ENCODE measurements at regions not wholly inside any gene's neighbourhood (a gene's known extent, or its start where the extent isn't known, plus 50 kb on each side); places are given as distances from the start of the nearest gene placed in this dataset.

GRCh38 chr11:92083123-92083522, 141.5 kb upstream of the FAT3 start:
- WGBS, 2 experiments (ENCODE audit: extremely low coverage in 2 of 2, insufficient read length in 1 of 2), result 73% methylated on average over 2 of the region's 3 CpGs; no CpG with 5 or more reads in 1 of the 2 experiments
- H3K27me3 ChIP-seq (ENCODE audit: control insufficient read depth, insufficient read depth, low read length), result no peaks in the 10 kb centered on the region
- H3K18ac ChIP-seq (ENCODE audit: low read depth, low read length), result no peak overlapping the region
- DNase-seq (no peak), ATAC-seq (ENCODE audit: low read depth) (no peak)
- POLR2A ChIA-PET (ENCODE audit: unreplicated experiment), result no interaction called here
- H2AK9ac ChIP-seq (replicated peaks; ENCODE audit: low read depth, low read length, poor library complexity), result no peak overlapping the region
- H4K20me1 ChIP-seq (ENCODE audit: insufficient read depth, low read length), result no peaks in the 10 kb centered on the region
- H4K8ac ChIP-seq (ENCODE audit: low read depth in 2 of 2, low read length in 2 of 2), result no peak overlapping the region
- H3K23ac ChIP-seq (ENCODE audit: low read depth, low read length), result no peak overlapping the region
- no peak overlapping the region for H3K14ac ChIP-seq (replicated peaks; ENCODE audit: low read depth, low read length)
- CTCF ChIA-PET, result no interaction called here
- H2BK20ac ChIP-seq (ENCODE audit: low read depth, low read length), result no peak overlapping the region
- no TSS peak for BruUV-seq (replicated peaks)
- no peak overlapping the region for H4K91ac ChIP-seq (ENCODE audit: insufficient read depth, low read depth, low read length)
- no peaks in the 10 kb centered on the region for H3K36me3 ChIP-seq (ENCODE audit: control insufficient read depth, insufficient read depth, low read length)
- H3K9ac ChIP-seq (ENCODE audit: low read depth, low read length), result no peak overlapping the region
- H3K9me3 ChIP-seq (ENCODE audit: control insufficient read depth, insufficient read depth, low read length), result peaks cover 2% of the 10 kb centered on the region; the same call in 1 of the 2 replicates
- H3K4me3 ChIP-seq (ENCODE audit: insufficient read depth, low read depth, low read length), result no peak overlapping the region
- H2BK15ac ChIP-seq (ENCODE audit: low read depth, low read length), result no peak overlapping the region
- H3K4me1 ChIP-seq (ENCODE audit: control insufficient read depth, insufficient read depth, low read length), result no peaks in the 10 kb centered on the region
- no peak overlapping the region for H3K27ac ChIP-seq (ENCODE audit: insufficient read depth, low read length)
- H4K5ac ChIP-seq (ENCODE audit: low read depth, low read length), result no peak overlapping the region
- H2AFZ ChIP-seq (replicated peaks; ENCODE audit: low read length, poor library complexity), result no peak overlapping the region
- no peak for TF ChIP-seq CHD1 (IDR thresholded peaks at IDR 0.05; ENCODE audit: low read depth, low read length)
- no peak for TF ChIP-seq CEBPB (IDR thresholded peaks at IDR 0.05; ENCODE audit: low read depth, low read length)
- no peak for TF ChIP-seq RAD21 (IDR thresholded peaks at IDR 0.05; ENCODE audit: low read length)
- TF ChIP-seq MAFK (IDR thresholded peaks at IDR 0.05; ENCODE audit: low read depth, low read length), result no peak
- no peak for TF ChIP-seq CTCF (conservative IDR thresholded peaks at IDR 0.05; ENCODE audit: low read depth, low read length)
- TF ChIP-seq MXI1 (IDR thresholded peaks at IDR 0.05; ENCODE audit: borderline replicate concordance, low read depth, low read length), result no peak
- TF ChIP-seq MAZ (IDR thresholded peaks at IDR 0.05; ENCODE audit: borderline replicate concordance, low read depth, low read length), result no peak
- no peak for TF ChIP-seq ELK1 (IDR thresholded peaks at IDR 0.05; ENCODE audit: borderline replicate concordance, low read depth, low read length)
- TF ChIP-seq BHLHE40 (IDR thresholded peaks at IDR 0.05; ENCODE audit: low read depth, low read length), result no peak
- TF ChIP-seq RFX5 (IDR thresholded peaks at IDR 0.05; ENCODE audit: low read depth, low read length), result no peak
- no peak for TF ChIP-seq USF2 (IDR thresholded peaks at IDR 0.05; ENCODE audit: low read depth, low read length)
- no peak for TF ChIP-seq NFE2L2 (IDR thresholded peaks at IDR 0.05; ENCODE audit: low read depth, low read length)
- TF ChIP-seq FOS (IDR thresholded peaks at IDR 0.05; ENCODE audit: low read depth, low read length), result no peak
- no peak for TF ChIP-seq POLR2A (IDR thresholded peaks at IDR 0.05; ENCODE audit: low read depth, low read length)
- no peak for TF ChIP-seq SMC3 (IDR thresholded peaks at IDR 0.05; ENCODE audit: low read depth, low read length)
- H3K4ac ChIP-seq (ENCODE audit: low read depth, low read length), result no peak overlapping the region
- dilution Hi-C loops (cut with HindIII; ENCODE audit: low sequenced_read_pairs, unreplicated experiment), result no loop called here
- no peaks in the 10 kb centered on the region for H3K9me1 ChIP-seq (ENCODE audit: insufficient read depth, low read length)
- no peaks in the 10 kb centered on the region for H3K79me1 ChIP-seq (ENCODE audit: low read depth in 1 of 2, low read length in 2 of 2)
- in situ Hi-C loops (cut with MboI; ENCODE audit: low sequenced_read_pairs), result no loop called here
- intact Hi-C loops (cut with micrococcal nuclease), result no loop called here
- H3K4me2 ChIP-seq (ENCODE audit: low read depth, low read length), result no peak overlapping the region
- H2BK120ac ChIP-seq (ENCODE audit: low read depth, low read length), result no peak overlapping the region
- H2BK5ac ChIP-seq (ENCODE audit: low read depth, low read length, poor library complexity, severe bottlenecking), result no peak overlapping the region
- no peak overlapping the region for H3K56ac ChIP-seq (ENCODE audit: extremely low read depth, insufficient read depth, low read length)
- no peak overlapping the region for H2AK5ac ChIP-seq (ENCODE audit: low read depth, low read length)

All from IMR-90 (cell line).